ENCODE measurements at regions not wholly inside any gene's neighbourhood (a gene's known extent, or its start where the extent isn't known, plus 50 kb on each side); places are given as distances from the start of the nearest gene placed in this dataset.

GRCh38 chr13:105327581-105328126 lies 1207.8 kb downstream of the EFNB2 start:
- TF ChIP-seq ZNF311 (tag by site-specific recombination; IDR thresholded peaks at IDR 0.05; ENCODE audit: borderline replicate concordance) (no peak), PRDM1 (tag by site-specific recombination; IDR thresholded peaks at IDR 0.05) (no peak), SALL2 (tag by site-specific recombination; IDR thresholded peaks at IDR 0.05; ENCODE audit: borderline replicate concordance) (no peak), ZBTB8A (tag by site-specific recombination; IDR thresholded peaks at IDR 0.05) (no peak), ZNF132 (tag by site-specific recombination; IDR thresholded peaks at IDR 0.05; ENCODE audit: borderline replicate concordance) (no peak), ZNF561 (tag by site-specific recombination; IDR thresholded peaks at IDR 0.05; ENCODE audit: borderline replicate concordance) (no peak), ZNF585B (tag by site-specific recombination; IDR thresholded peaks at IDR 0.05) (no peak), ZNF2 (tag by site-specific recombination; IDR thresholded peaks at IDR 0.05) (no peak), ZBTB7A (tag by site-specific recombination; IDR thresholded peaks at IDR 0.05; ENCODE audit: low read depth) (no peak), ZNF423 (tag by site-specific recombination; IDR thresholded peaks at IDR 0.05) (no peak)
- TF ChIP-seq, protein P1, sequence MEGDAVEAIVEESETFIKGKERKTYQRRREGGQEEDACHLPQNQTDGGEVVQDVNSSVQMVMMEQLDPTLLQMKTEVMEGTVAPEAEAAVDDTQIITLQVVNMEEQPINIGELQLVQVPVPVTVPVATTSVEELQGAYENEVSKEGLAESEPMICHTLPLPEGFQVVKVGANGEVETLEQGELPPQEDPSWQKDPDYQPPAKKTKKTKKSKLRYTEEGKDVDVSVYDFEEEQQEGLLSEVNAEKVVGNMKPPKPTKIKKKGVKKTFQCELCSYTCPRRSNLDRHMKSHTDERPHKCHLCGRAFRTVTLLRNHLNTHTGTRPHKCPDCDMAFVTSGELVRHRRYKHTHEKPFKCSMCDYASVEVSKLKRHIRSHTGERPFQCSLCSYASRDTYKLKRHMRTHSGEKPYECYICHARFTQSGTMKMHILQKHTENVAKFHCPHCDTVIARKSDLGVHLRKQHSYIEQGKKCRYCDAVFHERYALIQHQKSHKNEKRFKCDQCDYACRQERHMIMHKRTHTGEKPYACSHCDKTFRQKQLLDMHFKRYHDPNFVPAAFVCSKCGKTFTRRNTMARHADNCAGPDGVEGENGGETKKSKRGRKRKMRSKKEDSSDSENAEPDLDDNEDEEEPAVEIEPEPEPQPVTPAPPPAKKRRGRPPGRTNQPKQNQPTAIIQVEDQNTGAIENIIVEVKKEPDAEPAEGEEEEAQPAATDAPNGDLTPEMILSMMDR (tag by site-specific recombination; IDR thresholded peaks at IDR 0.05) = no peak
- TF ChIP-seq, protein P2, sequence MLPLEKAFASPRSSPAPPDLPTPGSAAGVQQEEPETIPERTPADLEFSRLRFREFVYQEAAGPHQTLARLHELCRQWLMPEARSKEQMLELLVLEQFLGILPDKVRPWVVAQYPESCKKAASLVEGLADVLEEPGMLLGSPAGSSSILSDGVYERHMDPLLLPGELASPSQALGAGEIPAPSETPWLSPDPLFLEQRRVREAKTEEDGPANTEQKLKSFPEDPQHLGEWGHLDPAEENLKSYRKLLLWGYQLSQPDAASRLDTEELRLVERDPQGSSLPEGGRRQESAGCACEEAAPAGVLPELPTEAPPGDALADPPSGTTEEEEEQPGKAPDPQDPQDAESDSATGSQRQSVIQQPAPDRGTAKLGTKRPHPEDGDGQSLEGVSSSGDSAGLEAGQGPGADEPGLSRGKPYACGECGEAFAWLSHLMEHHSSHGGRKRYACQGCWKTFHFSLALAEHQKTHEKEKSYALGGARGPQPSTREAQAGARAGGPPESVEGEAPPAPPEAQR (tag by site-specific recombination; IDR thresholded peaks at IDR 0.05) = no peak
